Spleen (tissue), 11 donors: ENCODE measurements at regions not wholly inside any gene's neighbourhood (a gene's known extent, or its start where the extent isn't known, plus 50 kb on each side); places are given as distances from the start of the nearest gene placed in this dataset.

Source experiments
- DNase-seq: peaks from one replicate; pipeline ENCODE4 v3.0.0-alpha.2; 2020
- H3K27ac ChIP-seq, 8 donors: fragments of 200-600 bp; sonication (generic) in 7 of 8; 1 replicate in 4 of 8; 2 replicates in 4 of 8; pipeline versions ENCODE4 v1.5.0 to v1.8.0; 2016 to 2021; ENCODE audit warnings: inconsistent platforms in 4 of 8, mild to moderate bottlenecking in 4 of 8, moderate library complexity in 1 of 8
- H3K27me3 ChIP-seq, 7 donors: fragments of 200-600 bp; sonication (generic) in 6 of 7; replicated peaks in 1 of 7; 1 replicate in 4 of 7; 2 replicates in 3 of 7; pipeline versions ENCODE4 v1.5.0 to v1.8.0; 2016 to 2021; ENCODE audit warnings: inconsistent platforms in 3 of 7, mild to moderate bottlenecking in 1 of 7
- H3K36me3 ChIP-seq, 6 donors: fragments of 200-600 bp; sonication (generic) in 5 of 6; 1 replicate in 4 of 6; 2 replicates in 2 of 6; pipeline versions ENCODE4 v1.5.0 to v1.8.0; 2016 to 2021; ENCODE audit warnings: inconsistent platforms in 2 of 6
- H3K4me1 ChIP-seq, 6 donors: fragments of 200-600 bp; sonication (generic) in 5 of 6; 1 replicate in 3 of 6; 2 replicates in 3 of 6; pipeline versions ENCODE4 v1.5.0 to v1.8.0; 2016 to 2021; ENCODE audit warnings: inconsistent platforms in 3 of 6
- H3K4me3 ChIP-seq, 8 donors: fragments of 200-600 bp; sonication (generic) in 7 of 8; 1 replicate in 4 of 8; 2 replicates in 4 of 8; pipeline versions ENCODE4 v1.5.0 to v1.8.0; 2016 to 2021; ENCODE audit warnings: inconsistent platforms in 4 of 8, mild to moderate bottlenecking in 4 of 8, moderate library complexity in 2 of 8
- H3K9me3 ChIP-seq, 8 donors: fragments of 200-600 bp; sonication (generic) in 7 of 8; 1 replicate in 4 of 8; 2 replicates in 4 of 8; pipeline versions ENCODE4 v1.5.0 to v1.8.0; 2016 to 2021; ENCODE audit warnings: inconsistent platforms in 4 of 8
- CTCF ChIP-seq, 11 experiments: fragments of 200-600 bp in 7 of 11; fragments of 450-650 bp in 4 of 11; sonication (generic) in 4 of 11; IDR thresholded peaks in 8 of 11; conservative IDR thresholded peaks in 3 of 11; 1 replicate in 7 of 11; 2 replicates in 4 of 11; pipeline versions ENCODE4 v1.4.0 to v1.8.0; 2016 to 2021; ENCODE audit warnings: antibody characterized with exemption in 11 of 11, inconsistent platforms in 4 of 11, mild to moderate bottlenecking in 1 of 11
- POLR2A ChIP-seq, 3 donors: fragments of 450-650 bp; IDR thresholded peaks; one replicate each; pipeline ENCODE4 v1.5.1; 2017; ENCODE audit warnings: antibody characterized with exemption in 3 of 3, mild to moderate bottlenecking in 1 of 3
- POLR2AphosphoS5 ChIP-seq, 3 donors: sonication (generic); formaldehyde crosslinking; IDR thresholded peaks; one replicate each; pipeline ENCODE4 v1.5.1; 2017; ENCODE audit warnings: antibody characterized with exemption in 3 of 3
- whole genome bisulfite sequencing, 5 donors: extraction: QIAGEN DNeasy Blood & Tissue Kit in 3 of 5; methylation state at CpG; one replicate each; pipeline versions ENCODE4 v1.1.5 to v1.1.7; 2013 to 2018; 5-methylcytosine and 5-hydroxymethylcytosine counted together
- intact Hi-C: fragments of 100-400 bp; cut with DNase I; formaldehyde crosslinking; loops from one replicate; pipeline ENCODE4 v1.15.0; 2023; ENCODE audit warnings: low total_unique reads
- donor health status: healthy with polysubstance abuse.
- donor health status: DM: no; HTN: no; CAD: no; lungs with moderate emphysema.
- donor health status: DM: no; HTN: no; CAD: no.
- donor health status: Bipolar disorder and iron deficiency.
- donor health status: healthy.
- donor health status: DM: no; HTN: no; CAD: no.
- donor health status: DM: yes; HTN: yes; CAD: no.

GRCh38 chr14:98165976-98166375 lies 1106.0 kb downstream of the BCL11B start:
- no peak overlapping the region for H3K4me3 ChIP-seq
- intact Hi-C loops, result no loop called here
- 93 to 97% (median 94%) methylated on average over 9 of the region's 9 CpGs for WGBS, 5 donors
- H3K27me3 ChIP-seq, result peaks cover 0 to 4% (median 0%) of the 10 kb centered on the region in 7 donors
- no peak for DNase-seq
- peaks cover 0 to 3% (median 0%) of the 10 kb centered on the region in 8 donors for H3K9me3 ChIP-seq
- TF ChIP-seq CTCF (IDR thresholded peaks at IDR 0.05 in 8 of 11, conservative IDR thresholded peaks at IDR 0.05 in 3 of 11) (no peak), POLR2AphosphoS5 (IDR thresholded peaks at IDR 0.05) (no peak), POLR2A (IDR thresholded peaks at IDR 0.05) (no peak)
- no peaks in the 10 kb centered on the region for H3K36me3 ChIP-seq
- H3K27ac ChIP-seq, result no peak overlapping the region
- no peaks in the 10 kb centered on the region for H3K4me1 ChIP-seq

- 72 to 86% (median 75%) methylated on average over 10 of the region's 10 CpGs for WGBS, 5 donors
- Histone ChIP-seq H3K36me3 (no peaks in the 10 kb centered on the region), H3K27ac (peak overlapping the region in 2 of 8 donors; percentile 40 to 46), H3K4me3 (no peak overlapping the region), H3K4me1 (peaks cover 0 to 4% (median 1%) of the 10 kb centered on the region in 6 donors), H3K27me3 (peaks cover 0 to 4% (median 0%) of the 10 kb centered on the region in 7 donors), H3K9me3 (peaks cover 0 to 3% (median 0%) of the 10 kb centered on the region in 8 donors)
- TF ChIP-seq CTCF (IDR thresholded peaks at IDR 0.05 in 8 of 11, conservative IDR thresholded peaks at IDR 0.05 in 3 of 11), result no peak
- no peak for TF ChIP-seq POLR2AphosphoS5 (IDR thresholded peaks at IDR 0.05)
- no peak for TF ChIP-seq POLR2A (IDR thresholded peaks at IDR 0.05)
- intact Hi-C loops, result no loop called here
- DNase-seq, result no peak
These were observed 1104.7 kb downstream of the BCL11B start for GRCh38 chr14:98167275-98167674.

- peaks cover 0 to 4% (median 0%) of the 10 kb centered on the region in 7 donors for H3K27me3 ChIP-seq
- TF ChIP-seq CTCF (IDR thresholded peaks at IDR 0.05 in 8 of 11, conservative IDR thresholded peaks at IDR 0.05 in 3 of 11) (no peak), POLR2AphosphoS5 (IDR thresholded peaks at IDR 0.05) (no peak), POLR2A (IDR thresholded peaks at IDR 0.05) (no peak)
- H3K36me3 ChIP-seq, result no peaks in the 10 kb centered on the region
- 54 to 81% (median 67%) methylated on average over 15 of the region's 15 CpGs for WGBS, 5 donors
- DNase-seq, result no peak
- intact Hi-C loops, result no loop called here
- peak overlapping the region in 2 of 8 donors; percentile 40 to 46 for H3K27ac ChIP-seq
- H3K4me1 ChIP-seq, result peaks cover 0 to 8% (median 5%) of the 10 kb centered on the region in 6 donors
- no peak overlapping the region for H3K4me3 ChIP-seq
- H3K9me3 ChIP-seq, result peaks cover 0 to 3% (median 0%) of the 10 kb centered on the region in 8 donors
These were observed 1104.3 kb downstream of the BCL11B start for GRCh38 chr14:98167705-98168104.

- peaks cover 0 to 4% (median 0%) of the 10 kb centered on the region in 7 donors for H3K27me3 ChIP-seq
- DNase-seq, result no peak
- peaks cover 0 to 15% (median 10%) of the 10 kb centered on the region in 6 donors for H3K4me1 ChIP-seq
- TF ChIP-seq POLR2AphosphoS5 (IDR thresholded peaks at IDR 0.05) (no peak), POLR2A (IDR thresholded peaks at IDR 0.05) (no peak), CTCF (IDR thresholded peaks at IDR 0.05 in 8 of 11, conservative IDR thresholded peaks at IDR 0.05 in 3 of 11) (no peak)
- H3K4me3 ChIP-seq, result no peak overlapping the region
- H3K9me3 ChIP-seq, result peaks cover 0 to 3% (median 0%) of the 10 kb centered on the region in 8 donors
- intact Hi-C loops, result no loop called here
- WGBS, 5 donors, result 59 to 75% (median 69%) methylated on average over 5 of the region's 5 CpGs
- H3K36me3 ChIP-seq, result no peaks in the 10 kb centered on the region
- peak overlapping the region in 2 of 8 donors; percentile 40 to 63 for H3K27ac ChIP-seq
These were observed 1103.6 kb downstream of the BCL11B start for GRCh38 chr14:98168211-98168985.
